Body of pancreas (tissue), 4 donors: ENCODE measurements at regions not wholly inside any gene's neighbourhood (a gene's known extent, or its start where the extent isn't known, plus 50 kb on each side); places are given as distances from the start of the nearest gene placed in this dataset. TPM values are rescaled to one million over a fixed set of nuclear protein-coding genes. Genes with fewer than 3 reads are reported as not detected.

ENCODE experiments used
- ATAC-seq: fragments of 150-250 bp; one replicate; pipeline ENCODE4 v1.9.1; 2016
- DNase-seq, 4 donors: peaks; one replicate each; pipeline ENCODE4 v3.0.0-alpha.2; 2019
- H3K27ac ChIP-seq, 4 donors: fragments of 200-600 bp; sonication (generic); 1 replicate in 3 of 4; 2 replicates in 1 of 4; pipeline versions ENCODE4 v1.5.1 to v1.6.1; 2016 to 2019; ENCODE audit warnings: mild to moderate bottlenecking in 1 of 4, mixed read lengths in 1 of 4, moderate library complexity in 1 of 4
- H3K27me3 ChIP-seq, 2 donors: fragments of 200-600 bp; sonication (generic); one replicate each; pipeline ENCODE4 v1.6.0; 2016; ENCODE audit warnings: mild to moderate bottlenecking in 1 of 2
- H3K36me3 ChIP-seq, 2 donors: fragments of 200-600 bp; sonication (generic); replicated peaks in 1 of 2; 2 replicates each; pipeline ENCODE4 v1.5.1; 2016; ENCODE audit warnings: low read depth in 2 of 2; ENCODE audit not compliant: insufficient read depth in 1 of 2
- H3K4me1 ChIP-seq: fragments of 200-600 bp; sonication (generic); one replicate; pipeline ENCODE4 v1.6.0; 2016
- H3K4me3 ChIP-seq, 2 donors: fragments of 200-600 bp; sonication (generic); 1 replicate in 1 of 2; 2 replicates in 1 of 2; pipeline ENCODE4 v1.5.1; 2016 to 2019
- H3K9me3 ChIP-seq, 3 donors: fragments of 200-600 bp; sonication (generic); 1 replicate in 2 of 3; 2 replicates in 1 of 3; pipeline ENCODE4 v1.5.1; 2016
- CTCF ChIP-seq, 7 experiments: fragments of 450-650 bp in 4 of 7; fragments of 200-600 bp in 3 of 7; sonication (generic) in 3 of 7; IDR thresholded peaks; one replicate each; pipeline ENCODE4 v1.5.1; 2016 to 2019; ENCODE audit warnings: antibody characterized with exemption in 7 of 7
- POLR2A ChIP-seq, 3 donors: fragments of 450-650 bp; IDR thresholded peaks; one replicate each; pipeline ENCODE4 v1.6.1; 2016; ENCODE audit warnings: antibody characterized with exemption in 3 of 3, mild to moderate bottlenecking in 2 of 3
- WGBS, 2 donors: methylation state at CpG; one replicate each; pipeline ENCODE4 v1.1.5; 2017; 5-methylcytosine and 5-hydroxymethylcytosine counted together
- intact Hi-C: fragments of 100-400 bp; cut with DNase I; formaldehyde crosslinking; loops from one replicate; pipeline ENCODE4 v1.15.1; 2023
- small RNA-seq: library from RNA; depleted of rRNA; stranded (forward); fragments of <200 nt; gene quantifications from one replicate; pipeline ENCODE3, GENCODE V24; 2016

- ATAC-seq: peak; percentile 30
- TF ChIP-seq POLR2A (IDR thresholded peaks at IDR 0.05) (no peak), CTCF (IDR thresholded peaks at IDR 0.05) (no peak)
- WGBS, 2 donors: 80 to 83% methylated on average over 2 of the region's 2 CpGs
- Histone ChIP-seq H3K9me3 (no peaks in the 10 kb centered on the region), H3K27ac (no peak overlapping the region), H3K4me1 (no peaks in the 10 kb centered on the region), H3K36me3 (no peaks in the 10 kb centered on the region), H3K4me3 (no peak overlapping the region), H3K27me3 (no peaks in the 10 kb centered on the region)
- intact Hi-C loops: no loop called here
- DNase-seq: no peak
Observed at GRCh38 chr12:20314328-20314727, 54.0 kb upstream of the PDE3A start.

GRCh38 chr12:20317554-20317953, 50.8 kb upstream of the PDE3A start:
- DNase-seq: no peak
- Histone ChIP-seq H3K36me3 (no peaks in the 10 kb centered on the region), H3K4me1 (no peaks in the 10 kb centered on the region), H3K27ac (no peak overlapping the region), H3K4me3 (no peak overlapping the region), H3K27me3 (no peaks in the 10 kb centered on the region), H3K9me3 (no peaks in the 10 kb centered on the region)
- 83 to 84% methylated on average over 4 of the region's 4 CpGs for WGBS, 2 donors
- intact Hi-C loops: no loop called here
- no peak for ATAC-seq
- TF ChIP-seq CTCF (IDR thresholded peaks at IDR 0.05): no peak
- TF ChIP-seq POLR2A (IDR thresholded peaks at IDR 0.05): no peak

Small RNA genes lying in the stretch of these regions (small RNA-seq; reads per million reads assigned to genes)
- gene RNU1-146P: not detected
